GM10266 (cell line): ENCODE measurements at regions not wholly inside any gene's neighbourhood (a gene's known extent, or its start where the extent isn't known, plus 50 kb on each side); places are given as distances from the start of the nearest gene placed in this dataset.

Experiments used
- DNase-seq: peaks from one replicate; pipeline ENCODE4 v3.0.0; 2012; ENCODE audit errors: extremely low spot score
- TF ChIP-seq, protein P1 (sequence below): IDR thresholded peaks from 2 replicates; pipeline ENCODE4 v1.5.1; 2012; ENCODE audit warnings: mild to moderate bottlenecking, low read depth; ENCODE audit not compliant: control insufficient read depth, insufficient read depth; ENCODE audit errors: missing control alignments

DNA sequence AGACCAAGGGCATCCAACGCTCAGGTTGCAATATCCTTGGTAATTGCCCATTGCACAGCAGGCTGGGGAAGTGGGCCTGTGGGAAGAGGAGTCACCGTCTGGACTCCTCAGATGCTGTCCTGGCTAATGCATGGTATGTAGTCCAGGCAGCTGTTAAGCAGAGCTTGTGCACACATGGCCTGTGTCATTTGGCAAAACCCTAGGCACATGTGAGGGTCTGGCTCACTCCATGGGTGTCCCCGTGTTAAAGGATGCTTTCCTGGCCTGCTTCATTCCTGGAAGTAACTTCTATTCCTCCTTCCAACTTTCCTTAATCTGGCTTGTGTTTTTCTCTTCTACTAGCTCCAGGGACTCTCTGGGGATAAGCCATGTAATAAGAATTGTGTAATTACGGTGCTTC lies 378.0 kb upstream of the CA10 start:
- no peak for DNase-seq
- TF ChIP-seq, protein P1, sequence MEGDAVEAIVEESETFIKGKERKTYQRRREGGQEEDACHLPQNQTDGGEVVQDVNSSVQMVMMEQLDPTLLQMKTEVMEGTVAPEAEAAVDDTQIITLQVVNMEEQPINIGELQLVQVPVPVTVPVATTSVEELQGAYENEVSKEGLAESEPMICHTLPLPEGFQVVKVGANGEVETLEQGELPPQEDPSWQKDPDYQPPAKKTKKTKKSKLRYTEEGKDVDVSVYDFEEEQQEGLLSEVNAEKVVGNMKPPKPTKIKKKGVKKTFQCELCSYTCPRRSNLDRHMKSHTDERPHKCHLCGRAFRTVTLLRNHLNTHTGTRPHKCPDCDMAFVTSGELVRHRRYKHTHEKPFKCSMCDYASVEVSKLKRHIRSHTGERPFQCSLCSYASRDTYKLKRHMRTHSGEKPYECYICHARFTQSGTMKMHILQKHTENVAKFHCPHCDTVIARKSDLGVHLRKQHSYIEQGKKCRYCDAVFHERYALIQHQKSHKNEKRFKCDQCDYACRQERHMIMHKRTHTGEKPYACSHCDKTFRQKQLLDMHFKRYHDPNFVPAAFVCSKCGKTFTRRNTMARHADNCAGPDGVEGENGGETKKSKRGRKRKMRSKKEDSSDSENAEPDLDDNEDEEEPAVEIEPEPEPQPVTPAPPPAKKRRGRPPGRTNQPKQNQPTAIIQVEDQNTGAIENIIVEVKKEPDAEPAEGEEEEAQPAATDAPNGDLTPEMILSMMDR, result no peak

DNA sequence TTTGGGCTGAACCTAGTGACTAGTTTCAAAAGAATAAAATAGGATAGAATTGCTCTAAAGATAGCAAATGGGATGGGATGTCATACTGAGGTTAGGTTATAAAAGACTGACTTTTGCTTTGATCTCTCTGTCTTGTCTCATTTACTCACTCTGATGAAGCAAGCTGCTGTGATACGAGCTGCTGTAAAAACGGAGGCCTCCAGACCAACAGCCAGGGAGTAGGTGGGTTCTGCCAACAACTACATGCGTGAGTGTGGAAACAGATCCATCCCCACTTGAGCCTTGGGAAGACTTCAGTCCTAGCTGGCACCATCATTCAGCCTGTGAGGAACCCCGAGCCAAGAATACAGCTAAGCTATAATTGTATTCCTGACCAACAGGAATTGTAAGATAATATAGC lies 373.9 kb upstream of the CA10 start:
- DNase-seq, result no peak
- TF ChIP-seq, protein P1, result no peak

DNA sequence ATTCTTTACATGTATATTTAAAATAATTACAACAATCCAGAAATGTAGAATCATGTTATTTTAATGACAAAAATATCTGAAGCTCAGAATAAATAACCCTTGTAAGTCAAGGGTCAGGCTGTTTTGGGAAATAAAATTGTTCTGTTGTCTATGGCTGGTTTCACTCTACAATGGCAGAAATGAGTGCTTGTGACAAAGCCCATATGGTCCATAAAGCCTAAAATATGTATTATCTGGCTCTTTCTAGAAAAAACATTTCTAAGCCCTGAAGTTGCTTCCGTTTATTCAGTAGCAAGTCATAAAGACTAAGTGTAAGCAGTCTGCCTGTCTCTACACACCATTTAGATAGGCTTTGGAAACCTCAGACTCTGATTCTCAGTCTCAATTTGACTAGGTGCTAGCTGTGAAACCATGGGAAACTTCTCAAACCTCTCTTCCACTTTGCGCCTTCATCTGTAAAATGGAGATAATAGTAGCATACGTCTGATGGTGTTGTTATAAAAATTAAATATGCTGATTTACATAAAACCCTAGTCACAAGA lies 365.7 kb upstream of the CA10 start:
- DNase-seq, result no peak

DNA sequence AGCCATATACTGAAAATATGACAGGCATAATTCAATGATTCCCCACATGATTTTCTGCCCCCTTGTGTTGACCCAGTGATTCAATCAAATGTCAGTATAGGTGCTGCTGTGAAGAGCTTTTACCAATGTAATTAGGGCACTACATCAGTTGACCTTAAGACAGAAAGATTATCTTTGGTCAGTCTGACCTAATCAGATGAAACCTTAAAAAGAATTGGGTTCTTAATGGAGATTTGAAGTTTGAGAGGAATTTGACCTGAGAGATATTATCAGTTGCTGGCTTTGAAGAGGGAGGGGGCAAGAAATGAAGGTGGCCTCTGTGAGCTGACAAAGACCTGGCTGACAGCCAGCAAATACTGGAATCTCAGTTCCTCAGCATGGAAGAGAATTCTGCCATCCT lies 358.7 kb upstream of the CA10 start:
- no peak for DNase-seq
- TF ChIP-seq, protein P1, result no peak

More for the DNA sequence above, 365.7 kb upstream of the CA10 start:
- TF ChIP-seq, protein P1, result no peak

DNA sequence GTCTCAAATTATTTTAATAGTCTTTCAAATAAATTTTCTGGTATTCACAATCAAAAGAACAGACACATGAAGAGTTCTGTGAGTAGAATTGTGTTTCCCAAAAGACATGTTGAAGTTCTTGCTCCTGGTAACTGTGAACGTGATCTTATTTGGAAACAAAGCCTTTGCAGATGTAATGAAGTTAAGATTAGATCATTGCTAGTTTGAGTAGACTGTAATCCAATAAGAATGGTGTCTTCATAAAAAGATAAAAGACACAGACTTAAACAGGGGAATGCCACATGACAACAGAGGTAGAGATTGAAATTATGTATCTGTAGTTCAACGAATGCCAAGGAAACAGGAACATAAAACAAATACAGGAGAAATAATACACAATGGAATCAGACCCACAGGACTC lies 357.4 kb upstream of the CA10 start:
- TF ChIP-seq, protein P1, result no peak
- no peak for DNase-seq

DNA sequence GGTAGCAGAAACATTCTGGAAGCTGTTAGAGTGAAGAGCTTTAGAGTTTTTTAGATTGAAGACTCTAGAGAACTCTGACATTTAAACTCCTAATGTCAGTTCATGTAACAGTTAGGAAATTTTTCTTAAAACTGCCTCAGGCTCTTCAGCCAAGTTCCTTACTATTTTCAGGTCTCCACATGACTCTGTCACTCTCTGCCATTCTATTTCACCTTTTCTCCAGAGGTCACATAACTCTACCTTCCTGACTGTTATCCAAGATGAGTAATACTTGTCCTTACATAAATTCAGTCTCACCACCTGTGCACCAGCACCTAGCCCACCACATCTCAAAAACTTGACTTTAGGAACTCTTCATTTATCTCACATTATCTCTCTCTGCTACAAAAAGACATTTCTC lies 347.1 kb upstream of the CA10 start:
- TF ChIP-seq, protein P1, result no peak
- DNase-seq, result no peak

DNA sequence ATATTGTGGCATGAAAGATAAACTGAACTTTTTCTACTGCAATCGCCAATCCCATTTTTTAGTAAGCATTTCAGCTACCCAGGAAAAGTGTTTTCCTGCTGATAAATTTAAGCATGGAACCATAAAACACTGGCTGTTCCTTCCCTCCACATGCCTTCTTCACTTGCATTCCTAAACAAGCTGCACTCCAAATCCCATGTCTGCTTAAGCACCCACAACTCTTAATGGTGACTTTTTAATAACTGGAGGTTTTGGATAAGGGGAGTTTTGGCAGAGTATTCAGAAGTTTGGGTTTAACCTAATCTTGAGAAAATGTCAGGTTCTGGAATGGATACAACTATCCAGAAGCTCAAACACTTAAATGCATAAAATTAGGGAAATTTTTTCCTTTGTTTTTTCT lies 345.6 kb upstream of the CA10 start:
- no peak for DNase-seq
- TF ChIP-seq, protein P1, result no peak
